Esophagus (tissue), 2 donors: ENCODE measurements at regions not wholly inside any gene's neighbourhood (a gene's known extent, or its start where the extent isn't known, plus 50 kb on each side); places are given as distances from the start of the nearest gene placed in this dataset.
"Not testable (repeated sequence)": the region's sequence is repeated elsewhere in the genome, so short reads cannot be mapped to it uniquely, and the experiment has no call there.

ENCODE experiments used
- H3K27ac ChIP-seq, 2 donors: one replicate each; pipeline ENCODE4 v1.5.1; 2013; ENCODE audit warnings: low read depth in 2 of 2, mild to moderate bottlenecking in 2 of 2, inconsistent platforms in 1 of 2, low read length in 1 of 2, moderate library complexity in 1 of 2
- H3K27me3 ChIP-seq, 2 donors: one replicate each; pipeline ENCODE4 v1.6.1; 2013; ENCODE audit warnings: low read length in 2 of 2, control low read depth in 1 of 2, mild to moderate bottlenecking in 1 of 2; ENCODE audit not compliant: insufficient read depth in 2 of 2, control insufficient read depth in 1 of 2
- H3K36me3 ChIP-seq, 2 donors: one replicate each; pipeline ENCODE4 v1.6.1; 2013; ENCODE audit warnings: low read length in 1 of 2; ENCODE audit not compliant: control insufficient read depth in 2 of 2, insufficient read depth in 2 of 2
- H3K4me1 ChIP-seq, 2 donors: one replicate each; pipeline ENCODE4 v1.6.1; 2013; ENCODE audit warnings: low read length in 1 of 2; ENCODE audit not compliant: control insufficient read depth in 2 of 2, insufficient read depth in 2 of 2
- H3K4me3 ChIP-seq, 2 donors: one replicate each; pipeline ENCODE4 v1.5.1; 2013; ENCODE audit warnings: low read length in 2 of 2, mild to moderate bottlenecking in 2 of 2, low read depth in 1 of 2, moderate library complexity in 1 of 2
- H3K9me3 ChIP-seq, 2 donors: one replicate each; pipeline ENCODE4 v1.6.1; 2013; ENCODE audit warnings: mild to moderate bottlenecking in 2 of 2, low read depth in 1 of 2, low read length in 1 of 2, moderate library complexity in 1 of 2; ENCODE audit not compliant: control insufficient read depth in 2 of 2, insufficient read depth in 1 of 2
- WGBS, 2 donors: extraction: QIAGEN DNeasy Blood & Tissue Kit; methylation state at CpG; one replicate each; pipeline ENCODE4 v1.1.7; 2013; 5-methylcytosine and 5-hydroxymethylcytosine counted together
- donor health status: healthy with polysubstance abuse.
- donor health status: Bipolar disorder and iron deficiency.

GRCh38 chr2:87629491-87630458 is 118.1 kb upstream of the PLGLB2 start:
- H3K9me3 ChIP-seq, H3K4me3 ChIP-seq, H3K4me1 ChIP-seq, H3K27ac ChIP-seq, H3K36me3 ChIP-seq, H3K27me3 ChIP-seq: not testable (repeated sequence)
- WGBS, 2 donors, result 79 to 81% methylated on average over 8 to 9 of the region's 10 CpGs

GRCh38 chr2:87630892-87631291 is 117.0 kb upstream of the PLGLB2 start:
- 80% methylated on average over 1 of the region's 5 CpGs; no CpG with 5 or more reads in 1 of the 2 donors for WGBS, 2 donors
- not testable (repeated sequence) for H3K27me3 ChIP-seq, H3K27ac ChIP-seq, H3K4me1 ChIP-seq, H3K36me3 ChIP-seq, H3K4me3 ChIP-seq, H3K9me3 ChIP-seq

GRCh38 chr2:87631402-87631801 is 116.5 kb upstream of the PLGLB2 start:
- H3K9me3 ChIP-seq, H3K27me3 ChIP-seq, H3K36me3 ChIP-seq, H3K4me3 ChIP-seq, H3K4me1 ChIP-seq, H3K27ac ChIP-seq: not testable (repeated sequence)
- 71 to 73% methylated on average over 1 to 2 of the region's 3 CpGs for WGBS, 2 donors

GRCh38 chr2:87633287-87633963 is 114.5 kb upstream of the PLGLB2 start:
- H3K36me3 ChIP-seq, H3K27me3 ChIP-seq, H3K4me3 ChIP-seq, H3K9me3 ChIP-seq, H3K27ac ChIP-seq, H3K4me1 ChIP-seq: not testable (repeated sequence)
- WGBS, 2 donors, result 90 to 96% methylated on average over 2 to 3 of the region's 3 CpGs

GRCh38 chr2:87634106-87634505 is 113.8 kb upstream of the PLGLB2 start:
- not testable (repeated sequence) for H3K9me3 ChIP-seq, H3K4me1 ChIP-seq, H3K4me3 ChIP-seq, H3K27me3 ChIP-seq, H3K36me3 ChIP-seq, H3K27ac ChIP-seq
- 73 to 82% methylated on average over 5 to 6 of the region's 7 CpGs for WGBS, 2 donors

GRCh38 chr2:87634971-87635650 is 112.8 kb upstream of the PLGLB2 start:
- not testable (repeated sequence) for H3K4me1 ChIP-seq, H3K36me3 ChIP-seq, H3K27me3 ChIP-seq, H3K9me3 ChIP-seq, H3K4me3 ChIP-seq, H3K27ac ChIP-seq
- WGBS, 2 donors, result 74 to 76% methylated on average over 8 of the region's 10 CpGs

GRCh38 chr2:87636246-87636645 is 111.6 kb upstream of the PLGLB2 start:
- WGBS, 2 donors, result 92 to 100% methylated on average over 3 to 6 of the region's 7 CpGs
- not testable (repeated sequence) for H3K4me1 ChIP-seq

GRCh38 chr2:87636735-87637134 is 111.2 kb upstream of the PLGLB2 start:
- H3K27me3 ChIP-seq, H3K27ac ChIP-seq, H3K4me1 ChIP-seq, H3K9me3 ChIP-seq, H3K36me3 ChIP-seq, H3K4me3 ChIP-seq: not testable (repeated sequence)
- WGBS, 2 donors, result 84 to 85% methylated on average over 5 of the region's 6 CpGs

More at GRCh38 chr2:87636246-87636645, 111.6 kb upstream of the PLGLB2 start:
- H3K27me3 ChIP-seq, H3K27ac ChIP-seq, H3K36me3 ChIP-seq, H3K9me3 ChIP-seq, H3K4me3 ChIP-seq: not testable (repeated sequence)

- not testable (repeated sequence) for H3K27me3 ChIP-seq, H3K27ac ChIP-seq, H3K4me1 ChIP-seq, H3K9me3 ChIP-seq, H3K4me3 ChIP-seq, H3K36me3 ChIP-seq
- WGBS, 2 donors, result 84 to 89% methylated on average over 12 to 13 of the region's 15 CpGs
Observed at GRCh38 chr2:87637249-87637990, 110.5 kb upstream of the PLGLB2 start.
